Esophagus muscularis mucosa (tissue), 4 donors: ENCODE measurements at regions not wholly inside any gene's neighbourhood (a gene's known extent, or its start where the extent isn't known, plus 50 kb on each side); places are given as distances from the start of the nearest gene placed in this dataset.
"Not testable (repeated sequence)": the region's sequence is repeated elsewhere in the genome, so short reads cannot be mapped to it uniquely, and the experiment has no call there.

Experiments
- DNase-seq: peaks from one replicate; pipeline ENCODE4 v3.0.0-alpha.2; 2017; ENCODE audit errors: extremely low spot score
- H3K27ac ChIP-seq, 4 donors: fragments of 200-600 bp; sonication (generic); replicated peaks in 1 of 4; 1 replicate in 3 of 4; 2 replicates in 1 of 4; pipeline ENCODE4 v1.5.1; 2016 to 2019; ENCODE audit warnings: mild to moderate bottlenecking in 1 of 4
- H3K27me3 ChIP-seq, 4 donors: fragments of 200-600 bp; sonication (generic); one replicate each; pipeline versions ENCODE4 v1.5.1 to v1.6.0; 2016 to 2019
- H3K36me3 ChIP-seq, 4 donors: fragments of 200-600 bp; sonication (generic); one replicate each; pipeline ENCODE4 v1.5.1; 2016 to 2019
- H3K4me1 ChIP-seq, 4 donors: fragments of 200-600 bp; sonication (generic); one replicate each; pipeline ENCODE4 v1.5.1; 2016 to 2019
- H3K4me3 ChIP-seq, 4 donors: fragments of 200-600 bp; sonication (generic); 1 replicate in 2 of 4; 2 replicates in 2 of 4; pipeline ENCODE4 v1.5.1; 2016 to 2019; ENCODE audit warnings: mild to moderate bottlenecking in 4 of 4, moderate library complexity in 1 of 4
- H3K9me3 ChIP-seq, 4 donors: fragments of 200-600 bp; sonication (generic); 1 replicate in 3 of 4; 2 replicates in 1 of 4; pipeline ENCODE4 v1.5.1; 2016 to 2019
- CTCF ChIP-seq, 3 experiments: fragments of 200-600 bp in 2 of 3; fragments of 450-650 bp in 1 of 3; sonication (generic) in 2 of 3; IDR thresholded peaks; one replicate each; pipeline ENCODE4 v1.5.1; 2017 to 2019; ENCODE audit warnings: antibody characterized with exemption in 3 of 3, mild to moderate bottlenecking in 2 of 3, moderate library complexity in 1 of 3
- EP300 ChIP-seq: sonication (generic); formaldehyde crosslinking; IDR thresholded peaks from one replicate; pipeline ENCODE4 v1.6.1; 2017; ENCODE audit warnings: antibody characterized with exemption
- POLR2A ChIP-seq: fragments of 450-650 bp; IDR thresholded peaks from one replicate; pipeline ENCODE4 v1.6.1; 2017; ENCODE audit warnings: antibody characterized with exemption, moderate library complexity, mild to moderate bottlenecking, low read depth
- POLR2AphosphoS5 ChIP-seq, 2 donors: sonication (generic); formaldehyde crosslinking; IDR thresholded peaks; one replicate each; pipeline ENCODE4 v1.6.1; 2017; ENCODE audit warnings: antibody characterized with exemption in 2 of 2
- WGBS: methylation state at CpG from one replicate; pipeline ENCODE4 v1.1.5; 2018; 5-methylcytosine and 5-hydroxymethylcytosine counted together
- intact Hi-C: fragments of 100-400 bp; cut with DNase I; formaldehyde crosslinking; loops from one replicate; pipeline ENCODE4 v1.15.1; 2023

GRCh38 chr21:35473496-35473895 is 424.4 kb upstream of the RUNX1 start:
- intact Hi-C loops, result no loop called here
- 84% methylated on average over 1 of the region's 1 CpG for WGBS
- Histone ChIP-seq H3K27me3 (no peaks in the 10 kb centered on the region), H3K27ac (no peak overlapping the region), H3K4me3 (no peak overlapping the region), H3K9me3 (no peaks in the 10 kb centered on the region), H3K4me1 (no peaks in the 10 kb centered on the region), H3K36me3 (no peaks in the 10 kb centered on the region)
- TF ChIP-seq POLR2A, result no peak
- no peak for TF ChIP-seq CTCF (IDR thresholded peaks at IDR 0.05)
- TF ChIP-seq POLR2AphosphoS5 (IDR thresholded peaks at IDR 0.05), result no peak
- no peak for TF ChIP-seq EP300
- DNase-seq, result no peak

DNA sequence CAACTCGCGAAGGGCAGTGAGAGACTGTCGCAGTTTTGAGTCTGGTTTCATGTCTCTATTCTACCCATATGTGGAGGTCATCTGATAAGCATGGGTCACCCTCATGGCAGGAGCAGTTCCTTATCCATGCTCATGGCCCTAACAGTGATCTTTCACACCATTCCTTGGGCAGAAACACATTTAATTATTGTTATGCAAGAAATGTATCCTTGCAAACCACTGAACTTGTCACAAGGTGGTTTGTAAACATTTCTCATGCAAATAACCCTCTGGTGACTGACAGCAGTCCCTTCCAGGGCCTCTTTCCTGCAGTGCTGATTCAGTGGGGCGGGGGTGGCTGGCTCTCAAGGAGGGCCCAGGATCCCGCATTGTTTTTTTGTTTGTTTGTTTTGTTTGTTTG is 421.4 kb upstream of the RUNX1 start:
- intact Hi-C loops, result no loop called here
- H3K36me3 ChIP-seq, result no peaks in the 10 kb centered on the region
- H3K27me3 ChIP-seq, result no peaks in the 10 kb centered on the region
- DNase-seq, result no peak
- H3K4me1 ChIP-seq, result no peaks in the 10 kb centered on the region
- no peak overlapping the region for H3K4me3 ChIP-seq
- 56% methylated on average over 5 of the region's 5 CpGs for WGBS
- H3K27ac ChIP-seq, result no peak overlapping the region
- H3K9me3 ChIP-seq, result no peaks in the 10 kb centered on the region
- TF ChIP-seq CTCF (IDR thresholded peaks at IDR 0.05) (no peak), EP300 (no peak), POLR2A (no peak), POLR2AphosphoS5 (IDR thresholded peaks at IDR 0.05) (no peak)

GRCh38 chr21:35469498-35469897 is 420.4 kb upstream of the RUNX1 start:
- H3K36me3 ChIP-seq, result no peaks in the 10 kb centered on the region
- no peaks in the 10 kb centered on the region for H3K27me3 ChIP-seq
- TF ChIP-seq CTCF (IDR thresholded peaks at IDR 0.05) (no peak), POLR2AphosphoS5 (IDR thresholded peaks at IDR 0.05) (no peak), EP300 (no peak), POLR2A (no peak)
- no peaks in the 10 kb centered on the region for H3K9me3 ChIP-seq
- H3K4me1 ChIP-seq, result no peaks in the 10 kb centered on the region
- no peak for DNase-seq
- intact Hi-C loops, result no loop called here
- H3K4me3 ChIP-seq, result no peak overlapping the region
- WGBS, result 93% methylated on average over 1 of the region's 1 CpG
- H3K27ac ChIP-seq, result no peak overlapping the region

DNA sequence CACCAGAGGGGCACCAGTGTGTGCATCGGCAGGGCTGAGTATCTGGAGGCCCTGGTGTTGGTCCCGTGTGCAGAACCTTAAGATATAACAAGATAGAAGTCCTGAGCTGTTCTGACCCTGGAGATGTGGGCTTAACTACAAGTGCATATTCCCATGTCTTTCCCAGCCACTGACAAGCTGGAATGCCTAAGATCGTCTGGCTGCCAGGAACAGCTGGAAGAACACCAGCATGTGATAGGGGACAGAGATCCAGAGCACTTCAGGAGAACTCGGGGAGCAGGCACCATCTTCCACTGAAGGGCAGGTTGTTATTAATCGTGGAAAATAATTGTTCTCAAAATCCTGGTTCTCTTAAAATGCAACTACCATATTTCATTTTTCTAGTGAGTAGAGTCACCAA is 419.9 kb upstream of the RUNX1 start:
- TF ChIP-seq POLR2A (no peak), CTCF (IDR thresholded peaks at IDR 0.05) (no peak)
- 64% methylated on average over 5 of the region's 5 CpGs for WGBS
- Histone ChIP-seq H3K27ac (no peak overlapping the region), H3K27me3 (no peaks in the 10 kb centered on the region), H3K36me3 (no peaks in the 10 kb centered on the region), H3K4me3 (no peak overlapping the region), H3K4me1 (no peaks in the 10 kb centered on the region), H3K9me3 (no peaks in the 10 kb centered on the region)
- no peak for DNase-seq
- intact Hi-C loops, result no loop called here

DNA sequence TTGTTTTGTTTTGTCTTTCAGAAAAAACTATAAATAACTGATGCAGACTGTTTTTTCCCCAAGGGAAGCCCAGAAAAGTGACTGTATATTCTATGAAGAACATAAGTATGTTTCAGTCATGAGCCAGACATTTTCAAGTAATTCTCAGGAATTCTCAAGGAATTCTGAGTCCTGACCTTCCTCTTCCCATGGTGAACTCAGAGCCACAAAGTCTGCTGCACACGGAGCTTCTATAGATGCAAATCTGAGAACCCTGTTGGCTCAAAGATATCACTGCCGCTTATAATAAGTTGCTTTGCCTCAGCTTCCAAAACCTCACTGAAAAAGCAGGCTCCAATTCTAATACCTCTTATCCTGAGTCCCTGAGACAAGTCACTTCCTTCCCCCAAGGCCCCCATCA is 418.5 kb upstream of the RUNX1 start:
- H3K4me1 ChIP-seq, result no peaks in the 10 kb centered on the region
- intact Hi-C loops, result no loop called here
- TF ChIP-seq CTCF (IDR thresholded peaks at IDR 0.05), result no peak
- no peak for TF ChIP-seq POLR2AphosphoS5 (IDR thresholded peaks at IDR 0.05)
- TF ChIP-seq EP300, result no peak
- no peak for TF ChIP-seq POLR2A
- no peak overlapping the region for H3K4me3 ChIP-seq
- H3K27me3 ChIP-seq, result no peaks in the 10 kb centered on the region
- 69% methylated on average over 2 of the region's 2 CpGs for WGBS
- H3K9me3 ChIP-seq, result no peaks in the 10 kb centered on the region
- no peak overlapping the region for H3K27ac ChIP-seq
- H3K36me3 ChIP-seq, result no peaks in the 10 kb centered on the region
- no peak for DNase-seq

GRCh38 chr21:35466681-35467080 is 417.6 kb upstream of the RUNX1 start:
- intact Hi-C loops, H3K27me3 ChIP-seq, H3K4me1 ChIP-seq, H3K27ac ChIP-seq, H3K9me3 ChIP-seq, H3K36me3 ChIP-seq, DNase-seq, H3K4me3 ChIP-seq: not testable (repeated sequence)
- 89% methylated on average over 4 of the region's 5 CpGs for WGBS
